ENCODE measurements at regions not wholly inside any gene's neighbourhood (a gene's known extent, or its start where the extent isn't known, plus 50 kb on each side); places are given as distances from the start of the nearest gene placed in this dataset.
A peak's percentile ranks its signal among the peaks of the same experiment; 100 is the strongest.

DNA sequence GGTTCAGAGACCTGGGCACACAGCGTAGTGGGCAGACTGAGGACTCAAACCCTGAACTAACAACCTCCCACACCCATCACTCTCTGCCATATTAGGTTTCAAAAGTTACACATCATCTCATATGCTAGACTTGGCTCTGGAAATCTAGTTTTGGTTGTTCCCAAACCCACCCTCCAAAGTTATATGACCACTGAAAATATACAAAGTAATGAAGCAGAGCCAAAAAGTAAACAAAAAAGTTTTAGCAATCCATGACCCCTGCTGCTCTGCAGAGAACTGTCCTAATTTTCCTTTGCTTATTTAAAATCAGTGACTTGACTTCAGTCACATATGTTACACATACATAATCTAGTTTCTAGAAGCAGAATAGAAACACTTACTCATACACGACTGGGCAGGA is 155.6 kb upstream of the TAS2R1 start:
- no peak overlapping the region for H3K4me3 ChIP-seq (ENCODE audit: low read depth, low read length)
- TF ChIP-seq, protein P1, sequence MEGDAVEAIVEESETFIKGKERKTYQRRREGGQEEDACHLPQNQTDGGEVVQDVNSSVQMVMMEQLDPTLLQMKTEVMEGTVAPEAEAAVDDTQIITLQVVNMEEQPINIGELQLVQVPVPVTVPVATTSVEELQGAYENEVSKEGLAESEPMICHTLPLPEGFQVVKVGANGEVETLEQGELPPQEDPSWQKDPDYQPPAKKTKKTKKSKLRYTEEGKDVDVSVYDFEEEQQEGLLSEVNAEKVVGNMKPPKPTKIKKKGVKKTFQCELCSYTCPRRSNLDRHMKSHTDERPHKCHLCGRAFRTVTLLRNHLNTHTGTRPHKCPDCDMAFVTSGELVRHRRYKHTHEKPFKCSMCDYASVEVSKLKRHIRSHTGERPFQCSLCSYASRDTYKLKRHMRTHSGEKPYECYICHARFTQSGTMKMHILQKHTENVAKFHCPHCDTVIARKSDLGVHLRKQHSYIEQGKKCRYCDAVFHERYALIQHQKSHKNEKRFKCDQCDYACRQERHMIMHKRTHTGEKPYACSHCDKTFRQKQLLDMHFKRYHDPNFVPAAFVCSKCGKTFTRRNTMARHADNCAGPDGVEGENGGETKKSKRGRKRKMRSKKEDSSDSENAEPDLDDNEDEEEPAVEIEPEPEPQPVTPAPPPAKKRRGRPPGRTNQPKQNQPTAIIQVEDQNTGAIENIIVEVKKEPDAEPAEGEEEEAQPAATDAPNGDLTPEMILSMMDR (IDR thresholded peaks at IDR 0.05; ENCODE audit: low read depth, low read length), result no peak
- TF ChIP-seq POLR2A (IDR thresholded peaks at IDR 0.05; ENCODE audit: extremely low read depth, insufficient read length) (no peak), MYC (IDR thresholded peaks at IDR 0.05; ENCODE audit: low read depth, low read length) (no peak)
- TF ChIP-seq, protein P2, sequence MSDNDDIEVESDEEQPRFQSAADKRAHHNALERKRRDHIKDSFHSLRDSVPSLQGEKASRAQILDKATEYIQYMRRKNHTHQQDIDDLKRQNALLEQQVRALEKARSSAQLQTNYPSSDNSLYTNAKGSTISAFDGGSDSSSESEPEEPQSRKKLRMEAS (IDR thresholded peaks at IDR 0.05; ENCODE audit: low read depth, low read length), result no peak
- DNase-seq (ENCODE audit: low read depth), result no peak

GRCh38 chr5:9784231-9784630 is 154.1 kb upstream of the TAS2R1 start:
- TF ChIP-seq MYC (IDR thresholded peaks at IDR 0.05; ENCODE audit: low read depth, low read length), result no peak
- TF ChIP-seq, protein P1 (IDR thresholded peaks at IDR 0.05; ENCODE audit: low read depth, low read length), result no peak
- no peak for TF ChIP-seq POLR2A (IDR thresholded peaks at IDR 0.05; ENCODE audit: extremely low read depth, insufficient read length)
- TF ChIP-seq, protein P2 (IDR thresholded peaks at IDR 0.05; ENCODE audit: low read depth, low read length), result no peak
- no peak overlapping the region for H3K4me3 ChIP-seq (ENCODE audit: low read depth, low read length)
- no peak for DNase-seq (ENCODE audit: low read depth)

- TF ChIP-seq, protein P1 (IDR thresholded peaks at IDR 0.05; ENCODE audit: low read depth, low read length), result no peak
- TF ChIP-seq POLR2A (IDR thresholded peaks at IDR 0.05; ENCODE audit: extremely low read depth, insufficient read length), result no peak
- no peak for TF ChIP-seq MYC (IDR thresholded peaks at IDR 0.05; ENCODE audit: low read depth, low read length)
- TF ChIP-seq, protein P2 (IDR thresholded peaks at IDR 0.05; ENCODE audit: low read depth, low read length), result no peak
- no peak overlapping the region for H3K4me3 ChIP-seq (ENCODE audit: low read depth, low read length)
- DNase-seq (ENCODE audit: low read depth), result no peak
Measured at GRCh38 chr5:9782826-9783560, 152.8 kb upstream of the TAS2R1 start.

DNA sequence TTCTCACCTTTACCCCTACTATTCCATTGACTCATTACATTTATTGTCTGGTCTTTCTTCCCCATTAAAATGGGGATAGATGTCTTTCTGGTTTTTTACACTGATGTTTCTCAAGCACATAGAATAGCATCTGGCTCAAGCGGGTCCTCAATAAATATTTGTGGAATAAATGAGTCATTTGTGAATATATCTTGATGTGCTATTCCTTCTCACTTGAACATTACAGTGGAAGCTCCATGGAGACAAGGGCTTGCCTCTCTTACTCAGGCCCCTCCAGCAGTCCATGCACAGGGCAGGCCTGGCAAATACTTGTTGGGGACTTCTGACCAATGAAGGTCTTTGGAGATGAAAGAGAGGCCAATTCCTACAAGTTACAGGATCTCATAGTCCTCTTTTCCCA is 151.7 kb upstream of the TAS2R1 start:
- TF ChIP-seq, protein P1 (IDR thresholded peaks at IDR 0.05; ENCODE audit: low read depth, low read length), result no peak
- TF ChIP-seq, protein P2 (IDR thresholded peaks at IDR 0.05; ENCODE audit: low read depth, low read length), result no peak
- TF ChIP-seq POLR2A (IDR thresholded peaks at IDR 0.05; ENCODE audit: extremely low read depth, insufficient read length), result no peak
- TF ChIP-seq MYC (IDR thresholded peaks at IDR 0.05; ENCODE audit: low read depth, low read length), result no peak
- no peak for DNase-seq (ENCODE audit: low read depth)
- H3K4me3 ChIP-seq (ENCODE audit: low read depth, low read length), result no peak overlapping the region

- H3K4me3 ChIP-seq (ENCODE audit: low read depth, low read length), result no peak overlapping the region
- TF ChIP-seq MYC (IDR thresholded peaks at IDR 0.05; ENCODE audit: low read depth, low read length) (no peak), POLR2A (IDR thresholded peaks at IDR 0.05; ENCODE audit: extremely low read depth, insufficient read length) (no peak)
- TF ChIP-seq, protein P2 (IDR thresholded peaks at IDR 0.05; ENCODE audit: low read depth, low read length), result no peak
- TF ChIP-seq, protein P1 (IDR thresholded peaks at IDR 0.05; ENCODE audit: low read depth, low read length), result no peak
- DNase-seq (ENCODE audit: low read depth), result peak; percentile 9
Measured at GRCh38 chr5:9781275-9781674, 151.1 kb upstream of the TAS2R1 start.

Data from NB4 (cell line).